PFSK-1 (cell line): ENCODE measurements at regions not wholly inside any gene's neighbourhood (a gene's known extent, or its start where the extent isn't known, plus 50 kb on each side); places are given as distances from the start of the nearest gene placed in this dataset.

Source experiments
- FOXP2 ChIP-seq: optimal IDR thresholded peaks from 2 replicates; pipeline ENCODE3; 2011; ENCODE audit warnings: borderline replicate concordance, control low read depth, inconsistent platforms; ENCODE audit not compliant: insufficient read depth; ENCODE audit errors: extremely low read length, extremely low read depth
- POLR2AphosphoS5 ChIP-seq: IDR thresholded peaks from 2 replicates; pipeline ENCODE4 v1.6.1; 2012; ENCODE audit warnings: low read depth, mild to moderate bottlenecking, control low read depth, low read length, moderate library complexity
- SIN3A ChIP-seq: IDR thresholded peaks from 2 replicates; pipeline ENCODE4 v1.6.1; 2012; ENCODE audit warnings: mild to moderate bottlenecking, low read length, moderate library complexity, borderline replicate concordance; ENCODE audit not compliant: insufficient read depth
- TAF1 ChIP-seq: IDR thresholded peaks from 2 replicates; pipeline ENCODE4 v1.6.1; 2012; ENCODE audit warnings: low read length, control low read depth, borderline replicate concordance; ENCODE audit not compliant: insufficient read depth
- TF ChIP-seq, protein P1 (sequence below), 2 experiments: IDR thresholded peaks; 2 replicates each; pipeline versions ENCODE4 v1.6.1 to v1.8.0; 2011 to 2012; ENCODE audit warnings: low read depth in 2 of 2, low read length in 2 of 2, control low read depth in 1 of 2, inconsistent platforms in 1 of 2, mild to moderate bottlenecking in 1 of 2, moderate library complexity in 1 of 2; ENCODE audit not compliant: insufficient read depth in 1 of 2

DNA sequence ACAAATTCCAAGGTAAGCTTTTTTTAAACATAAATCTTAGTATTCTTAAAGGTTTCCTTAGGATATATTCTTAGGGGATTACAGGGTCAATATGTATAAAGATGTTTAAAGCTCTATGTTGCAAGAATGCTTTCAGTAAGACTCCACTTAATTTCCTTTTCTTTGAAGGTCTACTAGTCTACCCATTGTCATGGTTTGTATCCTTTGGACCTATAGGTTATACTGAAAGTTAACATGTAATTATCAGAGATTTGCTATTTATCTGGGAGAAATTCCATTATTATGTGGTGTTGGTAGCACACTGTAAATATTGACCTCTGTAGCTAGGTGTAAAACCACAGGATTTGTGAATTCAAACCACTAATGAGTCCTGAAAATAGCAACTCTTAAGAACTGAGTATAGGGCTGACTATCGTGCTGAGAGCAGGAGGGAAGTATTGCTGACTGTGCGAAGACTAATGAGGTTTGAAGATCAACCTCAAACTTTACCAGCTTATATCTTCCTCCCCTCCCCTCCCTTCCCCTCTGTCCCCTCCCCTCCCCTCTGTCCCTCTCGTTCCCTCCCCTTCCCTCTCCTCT, 85.6 kb downstream of the GADD45G start:
- TF ChIP-seq SIN3A (no peak), TAF1 (no peak), POLR2AphosphoS5 (no peak), FOXP2 (no peak)
- TF ChIP-seq, protein P1, sequence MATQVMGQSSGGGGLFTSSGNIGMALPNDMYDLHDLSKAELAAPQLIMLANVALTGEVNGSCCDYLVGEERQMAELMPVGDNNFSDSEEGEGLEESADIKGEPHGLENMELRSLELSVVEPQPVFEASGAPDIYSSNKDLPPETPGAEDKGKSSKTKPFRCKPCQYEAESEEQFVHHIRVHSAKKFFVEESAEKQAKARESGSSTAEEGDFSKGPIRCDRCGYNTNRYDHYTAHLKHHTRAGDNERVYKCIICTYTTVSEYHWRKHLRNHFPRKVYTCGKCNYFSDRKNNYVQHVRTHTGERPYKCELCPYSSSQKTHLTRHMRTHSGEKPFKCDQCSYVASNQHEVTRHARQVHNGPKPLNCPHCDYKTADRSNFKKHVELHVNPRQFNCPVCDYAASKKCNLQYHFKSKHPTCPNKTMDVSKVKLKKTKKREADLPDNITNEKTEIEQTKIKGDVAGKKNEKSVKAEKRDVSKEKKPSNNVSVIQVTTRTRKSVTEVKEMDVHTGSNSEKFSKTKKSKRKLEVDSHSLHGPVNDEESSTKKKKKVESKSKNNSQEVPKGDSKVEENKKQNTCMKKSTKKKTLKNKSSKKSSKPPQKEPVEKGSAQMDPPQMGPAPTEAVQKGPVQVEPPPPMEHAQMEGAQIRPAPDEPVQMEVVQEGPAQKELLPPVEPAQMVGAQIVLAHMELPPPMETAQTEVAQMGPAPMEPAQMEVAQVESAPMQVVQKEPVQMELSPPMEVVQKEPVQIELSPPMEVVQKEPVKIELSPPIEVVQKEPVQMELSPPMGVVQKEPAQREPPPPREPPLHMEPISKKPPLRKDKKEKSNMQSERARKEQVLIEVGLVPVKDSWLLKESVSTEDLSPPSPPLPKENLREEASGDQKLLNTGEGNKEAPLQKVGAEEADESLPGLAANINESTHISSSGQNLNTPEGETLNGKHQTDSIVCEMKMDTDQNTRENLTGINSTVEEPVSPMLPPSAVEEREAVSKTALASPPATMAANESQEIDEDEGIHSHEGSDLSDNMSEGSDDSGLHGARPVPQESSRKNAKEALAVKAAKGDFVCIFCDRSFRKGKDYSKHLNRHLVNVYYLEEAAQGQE (IDR thresholded peaks at IDR 0.05; ENCODE audit: insufficient read depth in 1 of 2, low read depth in 2 of 2, low read length in 2 of 2) = no peak

DNA sequence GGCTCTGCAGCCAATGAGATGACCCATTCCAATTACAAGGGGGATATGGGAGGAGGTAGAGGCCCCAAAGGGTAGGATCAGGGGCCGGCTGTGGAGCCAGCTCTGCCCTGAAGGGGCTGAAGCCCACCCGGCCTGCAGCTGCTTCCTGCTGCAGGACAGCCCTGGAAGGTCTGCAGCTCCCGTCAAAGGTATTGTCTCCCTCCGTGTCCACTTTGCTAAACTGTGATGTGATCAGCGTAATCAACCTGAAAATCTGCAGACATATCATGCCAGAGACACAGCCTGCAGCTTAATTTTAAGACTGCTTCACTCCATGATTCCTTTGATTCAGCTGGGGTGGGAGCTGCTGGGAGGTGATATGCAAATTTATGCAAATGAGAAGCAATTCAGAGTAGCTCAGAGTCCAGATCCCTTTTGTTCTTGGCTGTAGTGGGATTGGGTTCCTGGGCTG, 90.7 kb downstream of the GADD45G start:
- TF ChIP-seq SIN3A = no peak
- TF ChIP-seq FOXP2 = no peak
- TF ChIP-seq, protein P1 (IDR thresholded peaks at IDR 0.05; ENCODE audit: insufficient read depth in 1 of 2, low read depth in 2 of 2, low read length in 2 of 2) = no peak
- TF ChIP-seq TAF1 = no peak
- TF ChIP-seq POLR2AphosphoS5 = no peak

DNA sequence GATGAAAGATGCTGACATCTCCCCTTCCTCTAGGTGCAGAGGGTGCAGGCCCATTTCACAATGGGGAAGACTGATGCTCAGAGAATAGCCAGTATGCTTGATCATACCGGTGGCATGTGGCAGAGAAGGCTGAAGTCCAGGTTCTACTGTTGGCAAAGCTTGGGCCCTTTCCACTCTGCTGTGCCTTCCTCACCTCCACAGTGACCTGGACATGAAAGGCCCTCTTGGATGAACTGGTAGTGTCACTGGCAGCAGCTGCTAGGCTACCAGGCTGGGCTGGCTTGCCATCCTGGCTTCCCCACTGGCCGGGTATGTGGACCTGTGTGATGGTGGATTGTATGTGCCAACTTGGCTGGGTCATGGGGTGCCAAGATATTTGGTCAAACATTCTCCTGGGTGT, 92.0 kb downstream of the GADD45G start:
- TF ChIP-seq, protein P1 (IDR thresholded peaks at IDR 0.05; ENCODE audit: insufficient read depth in 1 of 2, low read depth in 2 of 2, low read length in 2 of 2) = no peak
- no peak for TF ChIP-seq TAF1
- no peak for TF ChIP-seq POLR2AphosphoS5
- TF ChIP-seq SIN3A = no peak
- no peak for TF ChIP-seq FOXP2

DNA sequence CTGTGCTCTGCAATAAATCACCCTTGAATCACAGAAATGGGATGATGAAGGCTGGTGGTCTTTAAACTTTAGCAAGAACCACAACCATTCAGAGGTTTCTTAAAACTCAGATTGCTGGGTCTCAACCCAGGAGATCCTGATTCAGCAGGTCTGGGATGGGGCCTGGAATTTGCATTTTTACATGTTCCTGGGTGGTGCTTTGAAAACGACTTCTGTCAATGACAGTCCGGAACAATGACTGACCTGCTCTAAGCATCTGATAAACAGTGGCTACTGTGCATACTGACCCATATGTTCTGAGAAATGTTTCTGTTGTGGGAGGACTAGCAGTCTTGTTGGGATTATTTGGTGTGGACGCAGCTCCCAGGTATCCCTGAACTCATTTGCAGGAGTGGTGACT, 92.7 kb downstream of the GADD45G start:
- TF ChIP-seq SIN3A (no peak), FOXP2 (no peak), POLR2AphosphoS5 (no peak), TAF1 (no peak)
- TF ChIP-seq, protein P1 (IDR thresholded peaks at IDR 0.05; ENCODE audit: insufficient read depth in 1 of 2, low read depth in 2 of 2, low read length in 2 of 2) = no peak
